Stimulated activated CD4-positive, alpha-beta T cell treated with anti-CD3 and anti-CD28 coated beads, Interleukin-12 subunit alpha, Interleukin-12 subunit beta, amount 100 ng/mL, for 24 hours (primary cell): ENCODE measurements at regions not wholly inside any gene's neighbourhood (a gene's known extent, or its start where the extent isn't known, plus 50 kb on each side); places are given as distances from the start of the nearest gene placed in this dataset.
"Not testable (repeated sequence)": the region's sequence is repeated elsewhere in the genome, so short reads cannot be mapped to it uniquely, and the experiment has no call there.

Experiments used
- DNase-seq, 2 experiments: peaks; one replicate each; pipeline ENCODE4 v3.0.0-alpha.2; 2020; ENCODE audit warnings: low read depth in 2 of 2

DNA sequence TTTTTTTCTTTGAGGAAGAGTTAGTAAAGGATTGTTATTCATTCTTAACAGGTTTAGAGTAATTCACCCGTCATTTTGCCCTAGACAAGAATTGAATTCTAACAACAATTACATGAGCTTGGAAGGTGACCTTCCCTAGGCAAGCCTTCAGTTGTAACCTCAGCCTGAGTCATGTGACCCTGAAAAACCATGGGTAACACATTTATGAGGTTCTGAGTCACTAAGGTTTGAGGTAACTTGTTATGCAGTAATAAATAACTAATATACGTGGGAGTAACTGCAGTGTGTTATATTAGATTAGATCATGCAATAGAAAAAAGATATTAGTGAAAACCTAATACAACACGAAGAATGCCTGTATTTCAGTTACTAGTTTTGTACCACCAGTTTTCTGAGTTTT is 237.6 kb upstream of the NDN start:
- DNase-seq = no peak

- no peak for DNase-seq
Observed at GRCh38 chr15:23954931-23955330, 267.8 kb upstream of the NDN start.

DNA sequence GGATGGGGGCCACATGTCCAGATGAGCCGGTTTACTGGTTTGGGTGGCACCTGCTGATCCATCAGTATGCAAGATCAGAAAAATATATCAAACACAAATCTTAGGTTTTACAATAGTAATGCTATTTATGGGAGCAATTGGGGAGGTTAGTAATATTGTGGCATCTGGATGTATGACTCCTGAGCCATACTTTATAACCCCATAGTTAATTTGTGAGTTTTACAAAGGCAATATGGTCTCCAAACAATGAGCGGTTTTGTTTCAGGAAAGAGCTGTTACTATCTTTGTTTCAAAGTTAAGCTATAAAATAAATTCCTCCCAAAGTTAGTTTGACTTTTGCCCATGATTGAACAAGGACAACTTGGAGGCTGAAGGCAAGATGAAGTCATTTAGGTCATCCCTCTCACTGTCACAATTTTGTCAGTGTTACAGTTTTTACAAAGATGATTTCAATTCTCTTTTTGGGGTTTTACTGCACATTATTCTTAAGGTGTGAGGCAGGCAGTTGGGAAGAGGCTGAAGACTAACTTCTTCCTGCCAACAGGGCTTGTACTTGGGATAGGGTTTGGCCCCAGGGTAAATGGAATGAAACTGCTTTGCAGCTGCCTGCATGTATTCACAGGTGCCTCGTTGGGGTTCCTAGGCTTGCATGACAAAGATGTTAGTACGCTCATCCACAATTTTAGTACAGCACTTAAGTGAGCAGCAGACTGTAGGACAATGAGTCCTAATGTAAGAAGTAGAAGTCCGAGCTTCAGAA is 296.6 kb upstream of the NDN start:
- DNase-seq = no peak

- DNase-seq = no peak
Observed at GRCh38 chr15:23994273-23994672, 307.2 kb upstream of the NDN start.

GRCh38 chr15:23998056-23998455 is 311.0 kb upstream of the NDN start:
- no peak for DNase-seq

DNA sequence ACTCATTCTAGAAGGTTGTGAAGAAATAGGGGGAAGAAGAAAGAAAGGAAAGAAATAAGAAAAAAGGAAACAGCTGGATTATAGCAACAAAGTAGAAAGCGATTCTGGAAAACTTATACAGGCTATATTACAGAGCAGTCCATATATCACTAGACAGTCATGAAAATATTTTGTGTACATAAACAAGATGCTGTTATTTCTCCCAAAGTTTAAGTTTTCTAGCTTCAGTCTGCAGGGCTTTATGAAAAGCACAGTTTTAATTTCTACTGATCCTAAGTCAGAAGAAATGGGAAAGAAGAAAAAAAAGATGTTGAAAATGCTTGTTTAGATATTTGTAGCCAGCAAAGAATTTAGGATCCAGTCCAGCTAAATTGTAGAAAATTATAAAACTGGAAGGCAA is 321.4 kb upstream of the NDN start:
- DNase-seq = no peak

DNA sequence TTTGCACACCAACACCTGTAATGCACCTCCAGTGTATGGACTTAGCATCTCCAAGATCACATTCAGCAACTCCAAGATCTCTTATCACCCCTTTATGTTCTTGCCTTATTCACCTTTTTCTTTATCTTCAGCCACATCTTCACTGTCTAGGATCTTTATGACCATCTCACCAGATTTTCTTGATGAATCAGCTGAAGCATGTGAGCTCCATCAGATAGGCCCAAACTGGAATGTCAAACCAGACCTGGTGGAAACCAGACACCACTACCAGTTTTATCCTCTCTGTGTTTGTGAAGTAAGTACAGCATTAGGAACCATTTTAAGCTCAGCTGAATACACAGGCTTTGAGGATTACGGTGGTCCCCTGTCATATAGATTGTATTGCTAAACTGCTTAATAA is 330.4 kb upstream of the NDN start:
- no peak for DNase-seq

DNA sequence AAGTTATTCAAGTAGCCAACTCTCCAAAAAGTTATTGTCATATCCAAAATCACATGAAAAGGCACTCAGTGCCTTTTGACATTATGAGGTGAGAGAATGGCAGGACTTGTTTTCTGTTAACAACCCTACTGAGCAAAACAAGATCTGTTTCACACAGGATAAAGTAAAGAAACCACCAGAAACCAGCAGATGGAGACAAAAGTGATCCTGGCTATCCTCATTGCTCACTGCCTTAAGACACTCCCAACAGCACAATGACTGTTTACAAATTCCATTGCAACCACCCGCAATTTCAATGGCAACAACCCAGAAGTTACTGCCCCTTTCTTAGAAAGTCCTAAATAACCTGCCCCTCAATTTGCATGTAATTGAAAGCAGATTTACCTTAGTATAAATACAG is 352.6 kb upstream of the NDN start:
- no peak for DNase-seq

- no peak for DNase-seq
Observed at GRCh38 chr15:24054547-24055245, 367.6 kb upstream of the NDN start.

DNA sequence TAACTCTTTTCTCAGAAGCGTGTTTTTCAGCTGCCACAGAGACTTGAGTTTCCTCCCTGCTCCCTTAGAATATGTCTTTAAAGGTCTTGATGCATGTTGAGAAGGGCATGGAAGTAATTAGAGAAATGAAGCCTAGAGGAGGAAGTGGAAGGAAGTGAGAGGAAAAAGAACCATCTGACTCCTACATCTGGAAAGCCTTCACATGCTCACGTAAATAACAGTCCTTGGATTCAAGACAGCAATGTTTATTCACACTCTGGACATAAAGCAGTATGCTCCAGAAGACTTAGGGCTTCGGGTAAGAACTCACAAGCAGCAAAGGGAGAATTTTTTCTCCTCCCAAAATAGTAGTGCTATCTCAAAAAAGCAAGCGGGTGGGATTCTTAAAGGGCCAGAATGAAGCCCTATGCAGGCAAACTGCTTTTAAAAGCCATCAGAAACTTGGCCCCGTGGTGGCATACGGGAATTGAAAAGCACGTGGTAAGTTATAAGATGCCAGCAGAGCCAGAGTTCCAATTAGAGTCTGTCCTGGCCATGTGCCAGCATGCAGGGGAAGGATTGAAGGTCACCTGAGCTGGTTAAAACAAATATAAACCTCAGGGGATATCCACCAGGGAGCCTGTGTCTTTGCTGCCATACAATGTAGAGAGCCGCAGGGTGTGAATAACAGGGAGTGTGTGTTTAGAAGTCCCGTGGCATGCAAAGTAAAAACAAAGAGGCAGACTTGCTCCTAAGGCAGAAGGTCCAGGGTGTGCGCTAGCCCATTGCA is 380.8 kb upstream of the NDN start:
- no peak for DNase-seq

GRCh38 chr15:24075420-24076089 is 388.4 kb upstream of the NDN start:
- no peak for DNase-seq

DNA sequence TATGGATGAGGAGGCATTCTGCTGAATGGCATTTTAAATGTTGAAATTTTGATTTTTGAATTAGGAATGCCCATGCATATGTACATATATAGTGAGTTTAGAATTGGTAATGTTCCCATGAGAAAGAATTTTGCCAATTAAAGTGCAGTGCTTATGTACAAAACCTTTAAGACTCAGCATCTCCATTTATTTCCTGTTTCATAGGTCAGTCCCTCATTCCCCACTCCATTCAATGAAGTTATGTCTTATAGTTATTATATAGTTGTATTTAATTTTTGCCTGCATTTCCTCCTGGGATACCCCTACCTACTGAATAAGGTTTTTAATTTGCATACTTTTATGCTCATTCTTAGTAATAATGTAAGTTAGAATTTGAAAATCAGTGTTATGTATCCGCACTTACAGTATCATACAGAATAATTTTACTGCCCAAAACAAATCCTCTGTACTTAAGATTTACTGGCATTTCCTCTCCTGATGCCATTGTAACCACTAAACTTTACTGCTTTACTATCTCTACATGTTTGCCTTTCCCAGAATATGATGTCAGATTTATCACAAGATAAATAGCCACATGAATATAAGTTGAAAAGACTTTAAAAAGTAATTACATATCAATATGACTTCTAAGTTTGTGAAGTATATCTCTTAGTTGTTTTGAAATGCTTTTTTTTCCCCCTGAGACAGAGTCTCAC is 389.1 kb upstream of the NDN start:
- DNase-seq = no peak

- DNase-seq = no peak
Observed at GRCh38 chr15:24078310-24079029, 391.4 kb upstream of the NDN start.

DNA sequence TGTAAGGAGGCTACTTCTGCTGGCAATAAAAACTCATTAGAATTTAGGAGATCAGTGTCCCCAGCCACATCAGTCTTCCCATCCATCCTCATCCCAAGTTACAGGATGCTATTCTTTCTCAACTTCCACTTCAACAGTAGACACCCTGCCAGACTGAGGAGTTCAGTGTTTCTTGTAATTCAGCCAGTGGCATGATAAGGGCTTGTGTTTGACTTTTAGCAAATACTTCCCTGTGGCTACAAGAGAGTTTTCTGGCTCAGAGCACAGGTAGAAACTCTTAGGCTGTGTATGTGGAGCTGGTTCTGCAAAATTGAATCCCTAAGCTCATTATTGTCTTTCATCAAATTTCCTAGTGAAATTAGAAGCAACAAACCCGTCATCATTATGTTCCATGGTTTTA is 401.8 kb upstream of the NDN start:
- not testable (repeated sequence) for DNase-seq

DNA sequence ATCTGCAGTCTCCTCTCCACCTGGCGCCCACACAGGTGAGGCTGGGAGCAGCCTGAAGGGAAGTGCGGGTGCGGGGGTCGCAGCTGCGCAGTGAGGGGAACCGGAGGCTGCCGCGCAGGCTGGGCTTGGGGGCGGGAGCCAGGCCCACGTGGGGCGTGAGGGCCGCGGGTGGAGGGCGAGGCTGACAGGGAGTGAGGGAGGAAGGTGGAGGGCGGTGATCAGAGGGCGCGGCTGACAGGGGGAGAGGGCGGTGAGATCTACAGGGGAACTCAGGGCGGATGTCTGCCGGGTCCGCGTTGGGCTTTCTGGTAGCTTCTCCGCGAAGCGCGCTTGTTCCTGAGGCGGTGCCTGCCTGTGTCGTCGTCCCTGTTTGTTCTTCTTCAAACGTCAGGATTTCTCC is 414.4 kb upstream of the NDN start:
- not testable (repeated sequence) for DNase-seq

- not testable (repeated sequence) for DNase-seq
Observed at GRCh38 chr15:24107524-24107923, 420.4 kb upstream of the NDN start.

DNA sequence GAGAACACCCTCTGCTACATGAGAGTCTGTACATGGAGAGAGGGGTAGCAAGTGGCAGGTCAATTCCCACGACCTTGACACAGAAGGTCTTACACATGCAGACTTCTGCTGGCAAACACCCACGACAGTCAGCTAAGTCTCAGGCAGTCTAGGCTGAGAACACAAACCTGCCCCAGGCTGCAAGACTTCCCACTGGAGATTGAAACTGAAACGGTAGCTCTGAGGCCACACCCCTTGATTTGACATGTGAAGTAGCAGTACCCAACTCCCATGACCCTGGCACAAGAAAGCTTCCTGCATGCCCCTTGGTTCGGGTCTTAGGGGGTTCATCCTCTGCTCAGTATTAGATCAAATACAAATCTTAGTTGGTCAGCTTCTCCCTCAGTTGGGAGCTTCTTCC is 420.8 kb upstream of the NDN start:
- DNase-seq = not testable (repeated sequence)

DNA sequence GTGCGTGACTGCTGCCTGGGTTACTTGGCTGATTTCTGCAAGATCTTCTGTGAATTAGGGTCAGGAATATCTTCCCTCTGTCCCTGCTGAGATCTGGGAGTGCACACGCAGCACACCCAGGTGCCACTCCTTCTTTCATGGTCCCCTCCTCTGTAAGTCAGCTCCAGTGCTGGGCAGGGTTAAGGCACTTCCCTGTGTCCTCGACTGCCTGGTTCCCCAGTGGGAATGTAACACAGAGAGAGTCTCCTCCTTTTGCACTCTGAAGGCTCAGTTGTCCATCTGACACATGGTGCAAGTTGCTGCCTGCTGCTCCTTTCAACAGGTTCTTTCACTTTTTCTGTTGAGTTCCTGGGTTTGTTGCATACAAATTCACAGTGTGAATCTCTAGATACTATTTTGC is 421.2 kb upstream of the NDN start:
- not testable (repeated sequence) for DNase-seq

DNA sequence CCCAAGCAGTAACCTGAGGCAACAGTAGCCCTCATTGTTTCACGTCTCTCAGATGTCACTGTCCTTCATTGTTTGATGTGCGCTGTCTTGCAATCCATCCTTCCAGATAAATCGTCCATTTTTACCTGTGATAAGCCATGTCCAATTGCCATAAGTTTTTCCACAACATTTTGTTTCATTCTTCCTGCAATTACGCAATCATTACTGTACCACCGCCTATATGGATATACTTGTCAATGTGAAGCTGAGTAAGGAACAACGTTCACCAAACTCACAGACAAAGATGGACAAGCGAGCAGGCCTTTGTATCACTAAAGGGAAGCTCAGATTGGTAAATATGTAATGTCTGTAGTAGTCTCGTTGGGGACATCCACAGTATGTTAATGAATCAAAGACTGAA is 452.5 kb upstream of the NDN start:
- not testable (repeated sequence) for DNase-seq

DNA sequence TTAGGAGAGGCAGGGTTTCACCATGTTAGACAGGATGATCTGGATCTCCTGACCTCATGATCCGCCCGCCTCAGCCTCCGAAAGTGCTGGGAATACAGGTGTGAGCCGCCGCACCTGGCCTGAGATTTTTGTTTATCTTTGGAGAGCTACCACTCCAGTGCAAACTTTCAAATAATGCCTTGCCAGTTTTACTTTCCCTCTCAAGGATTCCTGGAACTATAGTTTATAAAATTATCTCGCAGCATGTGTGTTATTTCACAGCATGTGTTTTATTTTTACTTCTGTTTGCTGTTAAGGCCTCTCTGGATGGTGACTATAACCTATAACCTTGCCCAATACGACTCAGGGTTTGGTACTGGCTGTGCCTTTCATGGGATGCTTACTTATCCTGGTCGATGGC is 458.0 kb upstream of the NDN start:
- not testable (repeated sequence) for DNase-seq

DNA sequence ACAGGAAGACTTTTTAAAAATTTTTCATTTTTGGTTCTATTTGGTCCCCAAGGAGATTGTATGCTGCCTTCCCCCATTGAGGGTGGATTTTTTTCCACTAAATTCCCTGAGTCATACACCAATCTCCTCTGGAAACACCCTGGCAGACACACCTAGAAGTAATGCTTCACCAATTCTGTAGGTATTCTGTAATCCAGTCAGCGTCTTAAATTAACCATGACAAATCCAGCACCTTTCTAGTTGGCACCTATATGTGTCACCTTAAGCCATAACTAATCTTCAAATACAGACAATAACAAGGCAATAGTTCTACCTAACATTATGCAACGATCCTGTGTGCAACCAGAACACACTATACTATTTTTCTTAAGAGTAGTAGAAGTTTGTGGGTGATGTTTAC is 459.1 kb upstream of the NDN start:
- no peak for DNase-seq
